HEK293 (cell line): ENCODE measurements at regions not wholly inside any gene's neighbourhood (a gene's known extent, or its start where the extent isn't known, plus 50 kb on each side); places are given as distances from the start of the nearest gene placed in this dataset.

Source experiments
- CTCF ChIA-PET: fragments of 350-600 bp; formaldehyde crosslinking; extraction: SDS; loops from one replicate; lab custom pipeline; 2021; ENCODE audit warnings: antibody characterized with exemption; lab: Yijun Ruan, JAX
- POLR2A ChIA-PET: fragments of 300-600 bp; formaldehyde crosslinking; extraction: SDS; loops from one replicate; lab custom pipeline; 2020; ENCODE audit warnings: antibody characterized with exemption, inconsistent platforms; lab: Yijun Ruan, JAX
- H3K27ac ChIP-seq: fragments of 200-500 bp; sonication (Bioruptor generic); 2 replicates; pipeline ENCODE4 v1.5.1; 2014; ENCODE audit warnings: low read depth, low read length, control low read depth, inconsistent platforms; ENCODE audit errors: extremely low read depth
- H3K36me3 ChIP-seq, 2 experiments: fragments of 200-500 bp in 1 of 2; sonication (Bioruptor generic) in 1 of 2; 1 replicate in 1 of 2; 2 replicates in 1 of 2; pipeline ENCODE4 v1.5.1; 2014 to 2017; ENCODE audit warnings: inconsistent platforms in 2 of 2, low read length in 2 of 2; ENCODE audit not compliant: control insufficient read depth in 2 of 2, insufficient read depth in 1 of 2
- H3K4me1 ChIP-seq: fragments of 200-500 bp; sonication (Bioruptor generic); 2 replicates; pipeline ENCODE4 v1.5.1; 2014; ENCODE audit warnings: mild to moderate bottlenecking, low read length, inconsistent platforms; ENCODE audit not compliant: control insufficient read depth, insufficient read depth
- H3K4me3 ChIP-seq: 2 replicates; pipeline ENCODE4 v1.5.1; 2011; ENCODE audit warnings: low read depth, mild to moderate bottlenecking, control low read depth, low read length, moderate library complexity
- H3K9me3 ChIP-seq: fragments of 200-500 bp; sonication (Bioruptor generic); 2 replicates; pipeline ENCODE4 v1.5.1; 2014; ENCODE audit warnings: low read depth, low read length, inconsistent platforms; ENCODE audit not compliant: control insufficient read depth, insufficient read depth
- FEZF1 ChIP-seq: fragments of 450-650 bp; formaldehyde crosslinking; IDR thresholded peaks from 2 replicates; pipeline ENCODE4 v1.5.1; 2016; ENCODE audit warnings: missing biosample characterization, missing genetic modification characterization
- IKZF3 ChIP-seq: fragments of 450-650 bp; IDR thresholded peaks from 2 replicates; pipeline ENCODE4 v1.5.0; 2018; ENCODE audit warnings: missing biosample characterization, mild to moderate bottlenecking, missing genetic modification characterization, moderate library complexity
- KLF1 ChIP-seq: fragments of 450-650 bp; formaldehyde crosslinking; IDR thresholded peaks from 2 replicates; pipeline ENCODE4 v1.5.1; 2016; ENCODE audit warnings: missing biosample characterization, missing genetic modification characterization
- SCRT2 ChIP-seq: fragments of 450-650 bp; formaldehyde crosslinking; IDR thresholded peaks from 2 replicates; pipeline ENCODE4 v1.5.1; 2016; ENCODE audit warnings: missing biosample characterization, missing genetic modification characterization
- SP7 ChIP-seq: fragments of 450-650 bp; formaldehyde crosslinking; IDR thresholded peaks from 2 replicates; pipeline ENCODE4 v1.5.1; 2016; ENCODE audit warnings: missing biosample characterization, missing genetic modification characterization
- TCF7L2 ChIP-seq: IDR thresholded peaks from 2 replicates; pipeline ENCODE4 v1.6.1; 2011; ENCODE audit warnings: low read depth, mild to moderate bottlenecking, inconsistent platforms, low read length, moderate library complexity, borderline replicate concordance
- ZBTB17 ChIP-seq: fragments of 450-650 bp; formaldehyde crosslinking; IDR thresholded peaks from 2 replicates; pipeline ENCODE4 v1.5.1; 2016; ENCODE audit warnings: missing biosample characterization, missing genetic modification characterization
- ZBTB8A ChIP-seq: fragments of 450-650 bp; formaldehyde crosslinking; IDR thresholded peaks from 2 replicates; pipeline ENCODE4 v1.5.1; 2016; ENCODE audit warnings: missing biosample characterization, missing genetic modification characterization
- ZNF324 ChIP-seq: fragments of 450-650 bp; formaldehyde crosslinking; IDR thresholded peaks from 2 replicates; pipeline ENCODE4 v1.5.1; 2016; ENCODE audit warnings: missing biosample characterization, missing genetic modification characterization
- ZNF341 ChIP-seq: fragments of 450-650 bp; formaldehyde crosslinking; IDR thresholded peaks from 2 replicates; pipeline ENCODE4; 2016; ENCODE audit warnings: low read depth, missing biosample characterization, missing genetic modification characterization
- ZNF561 ChIP-seq: fragments of 450-650 bp; IDR thresholded peaks from 2 replicates; pipeline ENCODE4 v1.5.1; 2018; ENCODE audit warnings: missing biosample characterization, missing genetic modification characterization, borderline replicate concordance
- ZNF571 ChIP-seq: fragments of 450-650 bp; formaldehyde crosslinking; IDR thresholded peaks from 2 replicates; pipeline ENCODE4 v1.5.0; 2017; ENCODE audit warnings: missing biosample characterization, missing genetic modification characterization
- ZNF677 ChIP-seq: fragments of 450-650 bp; IDR thresholded peaks from 2 replicates; pipeline ENCODE4 v1.5.0; 2018; ENCODE audit warnings: missing biosample characterization, mild to moderate bottlenecking, missing genetic modification characterization, moderate library complexity
- TF ChIP-seq, protein P1 (sequence below): fragments of 450-650 bp; formaldehyde crosslinking; IDR thresholded peaks from 2 replicates; pipeline ENCODE4 v1.5.1; 2016; ENCODE audit warnings: missing biosample characterization, missing genetic modification characterization
- TF ChIP-seq, protein P2 (sequence below): fragments of 450-650 bp; formaldehyde crosslinking; IDR thresholded peaks from 2 replicates; pipeline ENCODE4 v1.5.1; 2016; ENCODE audit warnings: missing biosample characterization, missing genetic modification characterization
- TF ChIP-seq, protein P3 (sequence below): fragments of 450-650 bp; formaldehyde crosslinking; IDR thresholded peaks from 2 replicates; pipeline ENCODE4 v1.5.1; 2016; ENCODE audit warnings: missing biosample characterization, missing genetic modification characterization
- TF ChIP-seq, protein P4 (sequence below): fragments of 450-650 bp; formaldehyde crosslinking; IDR thresholded peaks from 2 replicates; pipeline ENCODE4 v1.5.1; 2017; ENCODE audit warnings: missing biosample characterization, missing genetic modification characterization
- TF ChIP-seq, protein P5 (sequence below): fragments of 450-650 bp; formaldehyde crosslinking; IDR thresholded peaks from 2 replicates; pipeline ENCODE4 v1.5.1; 2017; ENCODE audit warnings: missing biosample characterization, missing genetic modification characterization
- TF ChIP-seq, protein P6 (sequence below): fragments of 450-650 bp; formaldehyde crosslinking; IDR thresholded peaks from 2 replicates; pipeline ENCODE4 v1.5.1; 2016; ENCODE audit warnings: missing biosample characterization, missing genetic modification characterization, low read depth

DNA sequence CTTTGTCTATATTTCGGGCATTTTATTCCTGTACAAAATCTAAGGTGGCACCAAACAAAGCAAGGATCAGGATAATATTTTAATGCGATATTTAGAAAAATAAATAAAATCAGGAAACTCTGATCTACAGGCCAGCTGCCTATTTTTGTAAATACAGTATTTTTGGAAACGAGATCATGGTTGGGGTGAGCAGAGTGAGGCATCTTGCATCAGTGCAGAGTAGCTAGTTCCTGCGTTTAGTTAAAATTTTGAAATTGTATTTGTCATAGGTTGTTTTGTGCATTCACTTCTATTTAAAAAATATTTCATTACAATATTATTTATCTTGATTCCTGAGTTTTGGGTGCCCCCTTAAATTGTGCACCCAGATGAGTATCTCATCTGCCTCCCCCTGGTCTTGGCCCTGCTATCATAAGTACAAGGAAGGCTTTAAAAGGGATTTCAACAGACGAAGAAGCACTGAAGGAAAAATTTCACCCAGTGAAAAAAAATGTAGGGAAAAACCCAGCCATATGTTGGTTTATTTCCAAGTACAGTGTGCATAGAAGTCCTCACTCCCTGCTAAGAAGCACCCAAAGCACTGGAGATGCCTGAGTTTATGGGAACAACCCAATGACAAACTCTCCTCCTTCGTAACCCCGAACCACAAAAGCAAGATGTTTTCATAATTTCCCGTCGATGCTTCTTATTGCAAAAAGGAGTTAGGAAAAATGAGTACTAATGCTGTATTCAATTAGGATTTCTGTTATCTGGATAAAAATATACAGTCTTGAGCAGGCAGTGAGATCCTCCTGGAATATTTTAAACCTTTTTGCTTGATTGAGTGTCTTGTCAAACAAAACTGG lies 304.7 kb upstream of the CLINT1 start (continued):
- TF ChIP-seq, protein P1, sequence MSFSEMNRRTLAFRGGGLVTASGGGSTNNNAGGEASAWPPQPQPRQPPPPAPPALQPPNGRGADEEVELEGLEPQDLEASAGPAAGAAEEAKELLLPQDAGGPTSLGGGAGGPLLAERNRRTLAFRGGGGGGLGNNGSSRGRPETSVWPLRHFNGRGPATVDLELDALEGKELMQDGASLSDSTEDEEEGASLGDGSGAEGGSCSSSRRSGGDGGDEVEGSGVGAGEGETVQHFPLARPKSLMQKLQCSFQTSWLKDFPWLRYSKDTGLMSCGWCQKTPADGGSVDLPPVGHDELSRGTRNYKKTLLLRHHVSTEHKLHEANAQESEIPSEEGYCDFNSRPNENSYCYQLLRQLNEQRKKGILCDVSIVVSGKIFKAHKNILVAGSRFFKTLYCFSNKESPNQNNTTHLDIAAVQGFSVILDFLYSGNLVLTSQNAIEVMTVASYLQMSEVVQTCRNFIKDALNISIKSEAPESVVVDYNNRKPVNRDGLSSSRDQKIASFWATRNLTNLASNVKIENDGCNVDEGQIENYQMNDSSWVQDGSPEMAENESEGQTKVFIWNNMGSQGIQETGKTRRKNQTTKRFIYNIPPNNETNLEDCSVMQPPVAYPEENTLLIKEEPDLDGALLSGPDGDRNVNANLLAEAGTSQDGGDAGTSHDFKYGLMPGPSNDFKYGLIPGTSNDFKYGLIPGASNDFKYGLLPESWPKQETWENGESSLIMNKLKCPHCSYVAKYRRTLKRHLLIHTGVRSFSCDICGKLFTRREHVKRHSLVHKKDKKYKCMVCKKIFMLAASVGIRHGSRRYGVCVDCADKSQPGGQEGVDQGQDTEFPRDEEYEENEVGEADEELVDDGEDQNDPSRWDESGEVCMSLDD (tag by site-specific recombination) = no peak
- TF ChIP-seq IKZF3 (no peak), TCF7L2 (no peak), ZBTB17 (tag by site-specific recombination) (no peak)

DNA sequence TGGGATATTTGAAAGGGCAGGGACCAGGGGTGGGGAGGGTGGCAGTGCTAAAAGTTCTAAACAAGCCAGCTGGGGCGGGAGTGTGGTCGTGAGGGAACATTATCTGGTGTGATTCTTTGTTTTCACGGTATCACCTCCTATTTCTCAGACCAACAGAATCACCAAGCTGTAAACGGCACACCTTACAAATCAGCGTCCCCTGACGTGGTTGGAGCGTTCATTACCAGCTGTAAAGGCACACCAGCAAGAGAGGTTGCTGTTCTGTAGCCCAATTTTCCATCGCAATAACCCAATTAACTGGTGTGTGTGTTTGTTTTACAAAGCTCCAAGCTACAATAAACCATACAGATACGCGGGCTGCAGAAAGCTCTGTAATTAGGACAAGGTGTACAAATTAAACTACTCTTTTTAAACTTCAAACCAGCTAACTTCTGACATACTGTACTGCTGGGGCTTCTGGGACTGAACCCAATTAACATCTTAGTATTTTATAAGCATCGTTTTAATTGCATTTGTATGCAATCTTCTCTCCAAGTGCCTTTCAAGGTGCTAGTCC lies 303.6 kb upstream of the CLINT1 start:
- H3K4me3 ChIP-seq = no peak overlapping the region
- no peak for TF ChIP-seq ZNF677 (tag by site-specific recombination)
- TF ChIP-seq, protein P2, sequence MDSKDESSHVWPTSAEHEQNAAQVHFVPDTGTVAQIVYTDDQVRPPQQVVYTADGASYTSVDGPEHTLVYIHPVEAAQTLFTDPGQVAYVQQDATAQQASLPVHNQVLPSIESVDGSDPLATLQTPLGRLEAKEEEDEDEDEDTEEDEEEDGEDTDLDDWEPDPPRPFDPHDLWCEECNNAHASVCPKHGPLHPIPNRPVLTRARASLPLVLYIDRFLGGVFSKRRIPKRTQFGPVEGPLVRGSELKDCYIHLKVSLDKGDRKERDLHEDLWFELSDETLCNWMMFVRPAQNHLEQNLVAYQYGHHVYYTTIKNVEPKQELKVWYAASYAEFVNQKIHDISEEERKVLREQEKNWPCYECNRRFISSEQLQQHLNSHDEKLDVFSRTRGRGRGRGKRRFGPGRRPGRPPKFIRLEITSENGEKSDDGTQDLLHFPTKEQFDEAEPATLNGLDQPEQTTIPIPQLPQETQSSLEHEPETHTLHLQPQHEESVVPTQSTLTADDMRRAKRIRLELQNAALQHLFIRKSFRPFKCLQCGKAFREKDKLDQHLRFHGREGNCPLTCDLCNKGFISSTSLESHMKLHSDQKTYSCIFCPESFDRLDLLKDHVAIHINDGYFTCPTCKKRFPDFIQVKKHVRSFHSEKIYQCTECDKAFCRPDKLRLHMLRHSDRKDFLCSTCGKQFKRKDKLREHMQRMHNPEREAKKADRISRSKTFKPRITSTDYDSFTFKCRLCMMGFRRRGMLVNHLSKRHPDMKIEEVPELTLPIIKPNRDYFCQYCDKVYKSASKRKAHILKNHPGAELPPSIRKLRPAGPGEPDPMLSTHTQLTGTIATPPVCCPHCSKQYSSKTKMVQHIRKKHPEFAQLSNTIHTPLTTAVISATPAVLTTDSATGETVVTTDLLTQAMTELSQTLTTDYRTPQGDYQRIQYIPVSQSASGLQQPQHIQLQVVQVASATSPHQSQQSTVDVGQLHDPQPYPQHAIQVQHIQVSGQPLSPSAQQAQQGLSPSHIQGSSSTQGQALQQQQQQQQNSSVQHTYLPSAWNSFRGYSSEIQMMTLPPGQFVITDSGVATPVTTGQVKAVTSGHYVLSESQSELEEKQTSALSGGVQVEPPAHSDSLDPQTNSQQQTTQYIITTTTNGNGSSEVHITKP (tag by site-specific recombination) = 0 out of 2 replicates have a peak, but pooled peaks have one; percentile 19
- TF ChIP-seq, protein P3, sequence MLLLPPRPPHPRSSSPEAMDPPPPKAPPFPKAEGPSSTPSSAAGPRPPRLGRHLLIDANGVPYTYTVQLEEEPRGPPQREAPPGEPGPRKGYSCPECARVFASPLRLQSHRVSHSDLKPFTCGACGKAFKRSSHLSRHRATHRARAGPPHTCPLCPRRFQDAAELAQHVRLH (tag by site-specific recombination) = no peak
- no peak for TF ChIP-seq ZNF324 (tag by site-specific recombination)
- TF ChIP-seq FEZF1 (tag by site-specific recombination) = peak; percentile 51
- TF ChIP-seq ZBTB8A (tag by site-specific recombination) = peak; percentile 49
- TF ChIP-seq, protein P4, sequence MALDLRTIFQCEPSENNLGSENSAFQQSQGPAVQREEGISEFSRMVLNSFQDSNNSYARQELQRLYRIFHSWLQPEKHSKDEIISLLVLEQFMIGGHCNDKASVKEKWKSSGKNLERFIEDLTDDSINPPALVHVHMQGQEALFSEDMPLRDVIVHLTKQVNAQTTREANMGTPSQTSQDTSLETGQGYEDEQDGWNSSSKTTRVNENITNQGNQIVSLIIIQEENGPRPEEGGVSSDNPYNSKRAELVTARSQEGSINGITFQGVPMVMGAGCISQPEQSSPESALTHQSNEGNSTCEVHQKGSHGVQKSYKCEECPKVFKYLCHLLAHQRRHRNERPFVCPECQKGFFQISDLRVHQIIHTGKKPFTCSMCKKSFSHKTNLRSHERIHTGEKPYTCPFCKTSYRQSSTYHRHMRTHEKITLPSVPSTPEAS (tag by site-specific recombination) = no peak
- POLR2A ChIA-PET = no interaction called here
- no peak overlapping the region for H3K27ac ChIP-seq
- CTCF ChIA-PET = interaction anchor here (0.6 to 1.5 kb wide), 6 partner anchors 11 to 891 kb away, joined by 3 to 7 read pairs (median 3); no protein-coding TSS in a partner anchor
- H3K9me3 ChIP-seq = no peaks in the 10 kb centered on the region
- no peaks in the 10 kb centered on the region for H3K4me1 ChIP-seq
- H3K36me3 ChIP-seq = no peaks in the 10 kb centered on the region

DNA sequence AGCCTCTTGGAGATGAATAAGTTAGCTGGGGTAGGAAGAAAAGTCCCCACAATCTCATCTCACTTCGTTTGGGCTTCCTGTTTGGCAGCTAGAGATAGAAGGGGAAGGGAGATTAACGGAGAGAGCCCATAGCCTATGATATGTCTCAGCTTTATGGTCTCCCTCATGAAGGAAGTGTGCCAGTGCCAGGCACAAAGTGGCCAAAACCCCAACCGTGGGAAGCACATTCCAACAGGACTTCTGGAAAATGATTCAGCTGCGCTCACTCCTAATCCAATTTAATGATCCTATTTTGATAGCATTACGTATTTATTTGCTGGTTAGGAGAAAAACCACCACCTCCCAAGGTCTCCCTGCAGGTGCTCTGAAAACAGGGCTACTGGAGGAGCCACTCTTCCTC lies 303.1 kb upstream of the CLINT1 start:
- H3K27ac ChIP-seq = no peak overlapping the region
- POLR2A ChIA-PET = no interaction called here
- no peak overlapping the region for H3K4me3 ChIP-seq
- no peaks in the 10 kb centered on the region for H3K4me1 ChIP-seq
- H3K36me3 ChIP-seq = no peaks in the 10 kb centered on the region
- no peaks in the 10 kb centered on the region for H3K9me3 ChIP-seq
- CTCF ChIA-PET = interaction anchor here (0.6 to 1.5 kb wide), 4 partner anchors 11 to 892 kb away, joined by 3 to 7 read pairs (median 4); no protein-coding TSS in a partner anchor
- TF ChIP-seq SCRT2 (tag by site-specific recombination) (no peak), ZNF561 (tag by site-specific recombination) (no peak), SP7 (no peak), KLF1 (tag by site-specific recombination) (no peak), ZNF341 (tag by site-specific recombination) (no peak), ZNF571 (tag by site-specific recombination) (no peak)
- TF ChIP-seq, protein P5, sequence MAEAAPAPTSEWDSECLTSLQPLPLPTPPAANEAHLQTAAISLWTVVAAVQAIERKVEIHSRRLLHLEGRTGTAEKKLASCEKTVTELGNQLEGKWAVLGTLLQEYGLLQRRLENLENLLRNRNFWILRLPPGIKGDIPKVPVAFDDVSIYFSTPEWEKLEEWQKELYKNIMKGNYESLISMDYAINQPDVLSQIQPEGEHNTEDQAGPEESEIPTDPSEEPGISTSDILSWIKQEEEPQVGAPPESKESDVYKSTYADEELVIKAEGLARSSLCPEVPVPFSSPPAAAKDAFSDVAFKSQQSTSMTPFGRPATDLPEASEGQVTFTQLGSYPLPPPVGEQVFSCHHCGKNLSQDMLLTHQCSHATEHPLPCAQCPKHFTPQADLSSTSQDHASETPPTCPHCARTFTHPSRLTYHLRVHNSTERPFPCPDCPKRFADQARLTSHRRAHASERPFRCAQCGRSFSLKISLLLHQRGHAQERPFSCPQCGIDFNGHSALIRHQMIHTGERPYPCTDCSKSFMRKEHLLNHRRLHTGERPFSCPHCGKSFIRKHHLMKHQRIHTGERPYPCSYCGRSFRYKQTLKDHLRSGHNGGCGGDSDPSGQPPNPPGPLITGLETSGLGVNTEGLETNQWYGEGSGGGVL (tag by site-specific recombination) = no peak
- TF ChIP-seq, protein P6, sequence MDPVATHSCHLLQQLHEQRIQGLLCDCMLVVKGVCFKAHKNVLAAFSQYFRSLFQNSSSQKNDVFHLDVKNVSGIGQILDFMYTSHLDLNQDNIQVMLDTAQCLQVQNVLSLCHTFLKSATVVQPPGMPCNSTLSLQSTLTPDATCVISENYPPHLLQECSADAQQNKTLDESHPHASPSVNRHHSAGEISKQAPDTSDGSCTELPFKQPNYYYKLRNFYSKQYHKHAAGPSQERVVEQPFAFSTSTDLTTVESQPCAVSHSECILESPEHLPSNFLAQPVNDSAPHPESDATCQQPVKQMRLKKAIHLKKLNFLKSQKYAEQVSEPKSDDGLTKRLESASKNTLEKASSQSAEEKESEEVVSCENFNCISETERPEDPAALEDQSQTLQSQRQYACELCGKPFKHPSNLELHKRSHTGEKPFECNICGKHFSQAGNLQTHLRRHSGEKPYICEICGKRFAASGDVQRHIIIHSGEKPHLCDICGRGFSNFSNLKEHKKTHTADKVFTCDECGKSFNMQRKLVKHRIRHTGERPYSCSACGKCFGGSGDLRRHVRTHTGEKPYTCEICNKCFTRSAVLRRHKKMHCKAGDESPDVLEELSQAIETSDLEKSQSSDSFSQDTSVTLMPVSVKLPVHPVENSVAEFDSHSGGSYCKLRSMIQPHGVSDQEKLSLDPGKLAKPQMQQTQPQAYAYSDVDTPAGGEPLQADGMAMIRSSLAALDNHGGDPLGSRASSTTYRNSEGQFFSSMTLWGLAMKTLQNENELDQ = no peak
